Eye (tissue), 1 donor: ENCODE measurements at regions not wholly inside any gene's neighbourhood (a gene's known extent, or its start where the extent isn't known, plus 50 kb on each side); places are given as distances from the start of the nearest gene placed in this dataset.

Experiments
- DNase-seq: peaks from one replicate; pipeline ENCODE4 v3.0.0-alpha.2; 2015

- no peak for DNase-seq
Observed at GRCh38 chr6:156027248-156027626, 571.6 kb upstream of the NOX3 start.

- no peak for DNase-seq
Observed at GRCh38 chr6:156026486-156027247, 571.0 kb upstream of the NOX3 start.

GRCh38 chr6:156024339-156024738 lies 568.7 kb upstream of the NOX3 start:
- no peak for DNase-seq

- DNase-seq, result peak; percentile 24
Observed at GRCh38 chr6:156021746-156022396, 566.2 kb upstream of the NOX3 start.

GRCh38 chr6:156017838-156018237 lies 562.2 kb upstream of the NOX3 start:
- DNase-seq, result no peak

GRCh38 chr6:156016186-156016976 lies 560.7 kb upstream of the NOX3 start:
- no peak for DNase-seq

GRCh38 chr6:156013155-156013554 lies 557.5 kb upstream of the NOX3 start:
- DNase-seq, result peak; percentile 28

- no peak for DNase-seq
Observed at GRCh38 chr6:156009656-156010055, 554.0 kb upstream of the NOX3 start.

GRCh38 chr6:156004796-156005195 lies 549.2 kb upstream of the NOX3 start:
- no peak for DNase-seq

GRCh38 chr6:155996151-155996550 lies 540.5 kb upstream of the NOX3 start:
- DNase-seq, result no peak

GRCh38 chr6:155995281-155995680 lies 539.6 kb upstream of the NOX3 start:
- DNase-seq, result no peak

GRCh38 chr6:155994086-155994485 lies 538.4 kb upstream of the NOX3 start:
- DNase-seq, result no peak

GRCh38 chr6:155993240-155993639 lies 537.6 kb upstream of the NOX3 start:
- DNase-seq, result no peak

- peak; percentile 22 for DNase-seq
Observed at GRCh38 chr6:155985660-155986138, 530.1 kb upstream of the NOX3 start.

- no peak for DNase-seq
Observed at GRCh38 chr6:155980768-155981079, 525.1 kb upstream of the NOX3 start.

GRCh38 chr6:155980014-155980767 lies 524.6 kb upstream of the NOX3 start:
- no peak for DNase-seq

GRCh38 chr6:155975506-155975905 lies 519.9 kb upstream of the NOX3 start:
- no peak for DNase-seq

GRCh38 chr6:155974811-155975323 lies 519.2 kb upstream of the NOX3 start:
- no peak for DNase-seq

GRCh38 chr6:155974359-155974758 lies 518.7 kb upstream of the NOX3 start:
- no peak for DNase-seq

- DNase-seq, result no peak
Observed at GRCh38 chr6:155970876-155971708, 515.5 kb upstream of the NOX3 start.

- DNase-seq, result no peak
Observed at GRCh38 chr6:155970472-155970871, 514.8 kb upstream of the NOX3 start.

- DNase-seq, result peak; percentile 26
Observed at GRCh38 chr6:155968921-155969320, 513.3 kb upstream of the NOX3 start.
